NCI-H2081 (cell line): ENCODE measurements at regions not wholly inside any gene's neighbourhood (a gene's known extent, or its start where the extent isn't known, plus 50 kb on each side); places are given as distances from the start of the nearest gene placed in this dataset.
"Not testable (repeated sequence)": the region's sequence is repeated elsewhere in the genome, so short reads cannot be mapped to it uniquely, and the experiment has no call there.

Experiments
- DNase-seq, 2 experiments: peaks; one replicate each; lab custom pipeline; 2025; lab: John Stamatoyannopoulos, UW

GRCh38 chr13:50599927-50600326 lies 243.6 kb downstream of the DLEU7 start:
- DNase-seq, result no peak

- no peak for DNase-seq
Measured at GRCh38 chr13:50608370-50608769, 235.1 kb downstream of the DLEU7 start.

GRCh38 chr13:50609011-50609410 lies 234.5 kb downstream of the DLEU7 start:
- no peak for DNase-seq

GRCh38 chr13:50610238-50610637 lies 233.3 kb downstream of the DLEU7 start:
- DNase-seq, result no peak

- no peak for DNase-seq
Measured at GRCh38 chr13:50611117-50611781, 232.2 kb downstream of the DLEU7 start.

GRCh38 chr13:50612717-50613116 lies 230.8 kb downstream of the DLEU7 start:
- no peak for DNase-seq

- DNase-seq, result no peak
Measured at GRCh38 chr13:50613356-50613831, 230.1 kb downstream of the DLEU7 start.

GRCh38 chr13:50615234-50615633 lies 228.3 kb downstream of the DLEU7 start:
- no peak for DNase-seq

- no peak for DNase-seq
Measured at GRCh38 chr13:50616101-50616500, 227.4 kb downstream of the DLEU7 start.

- DNase-seq, result no peak
Measured at GRCh38 chr13:50617134-50617721, 226.3 kb downstream of the DLEU7 start.

- no peak for DNase-seq
Measured at GRCh38 chr13:50618206-50618605, 225.3 kb downstream of the DLEU7 start.

- no peak for DNase-seq
Measured at GRCh38 chr13:50626101-50626547, 217.4 kb downstream of the DLEU7 start.

GRCh38 chr13:50627111-50627510 lies 216.4 kb downstream of the DLEU7 start:
- DNase-seq, result no peak

- not testable (repeated sequence) for DNase-seq
Measured at GRCh38 chr13:50628512-50628911, 215.0 kb downstream of the DLEU7 start.

- DNase-seq, result no peak
Measured at GRCh38 chr13:50629497-50629896, 214.0 kb downstream of the DLEU7 start.

GRCh38 chr13:50629966-50630365 lies 213.5 kb downstream of the DLEU7 start:
- no peak for DNase-seq

- DNase-seq, result no peak
Measured at GRCh38 chr13:50631041-50631440, 212.5 kb downstream of the DLEU7 start.

- DNase-seq, result no peak
Measured at GRCh38 chr13:50634339-50634738, 209.2 kb downstream of the DLEU7 start.

- DNase-seq, result no peak
Measured at GRCh38 chr13:50635504-50635903, 208.0 kb downstream of the DLEU7 start.

- no peak for DNase-seq
Measured at GRCh38 chr13:50636007-50636704, 207.3 kb downstream of the DLEU7 start.

- no peak for DNase-seq
Measured at GRCh38 chr13:50643060-50643459, 200.4 kb downstream of the DLEU7 start.

GRCh38 chr13:50644081-50644871 lies 199.2 kb downstream of the DLEU7 start:
- no peak for DNase-seq
